ENCODE measurements at regions not wholly inside any gene's neighbourhood (a gene's known extent, or its start where the extent isn't known, plus 50 kb on each side); places are given as distances from the start of the nearest gene placed in this dataset.

DNA sequence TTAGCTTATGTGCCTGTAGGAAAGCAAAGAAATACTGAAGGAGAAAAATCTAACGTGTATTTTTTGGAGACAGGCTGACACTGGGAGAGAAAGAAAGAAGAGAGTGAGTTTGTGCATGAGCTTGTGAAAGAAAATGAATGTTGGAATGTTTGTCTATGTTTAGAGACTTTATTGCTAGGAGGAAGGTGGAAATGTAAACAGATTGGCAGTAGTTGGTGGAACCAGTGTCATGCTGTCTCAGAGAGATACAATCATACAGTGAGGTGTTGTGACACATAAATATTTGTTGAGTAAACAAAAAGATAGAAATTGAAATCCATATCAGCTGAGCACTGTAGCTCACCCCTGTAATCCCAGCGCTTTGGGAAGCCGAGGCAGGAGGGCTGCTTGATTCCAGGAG is 222.2 kb upstream of the MEIS1 start:
- no peak for TF ChIP-seq CTCF (IDR thresholded peaks at IDR 0.05; ENCODE audit: partially characterized antibody, unreplicated experiment)
- no peaks in the 10 kb centered on the region for H3K36me3 Mint-ChIP-seq (ENCODE audit: unreplicated experiment)
- no peak overlapping the region for H3K4me3 Mint-ChIP-seq (ENCODE audit: unreplicated experiment)
- H3K9me3 Mint-ChIP-seq (ENCODE audit: unreplicated experiment), result no peaks in the 10 kb centered on the region
- no peaks in the 10 kb centered on the region for H3K4me1 Mint-ChIP-seq (ENCODE audit: low read depth, unreplicated experiment)
- H3K27ac Mint-ChIP-seq (ENCODE audit: unreplicated experiment), result no peak overlapping the region
- no peaks in the 10 kb centered on the region for H3K27me3 Mint-ChIP-seq (ENCODE audit: unreplicated experiment)
- DNase-seq, result no peak

- Mint-ChIP-seq H3K4me1 (ENCODE audit: low read depth, unreplicated experiment) (no peaks in the 10 kb centered on the region), H3K27me3 (ENCODE audit: unreplicated experiment) (peaks cover 2% of the 10 kb centered on the region), H3K27ac (ENCODE audit: unreplicated experiment) (no peak overlapping the region), H3K4me3 (ENCODE audit: unreplicated experiment) (no peak overlapping the region), H3K36me3 (ENCODE audit: unreplicated experiment) (peaks cover 6% of the 10 kb centered on the region), H3K9me3 (ENCODE audit: unreplicated experiment) (no peaks in the 10 kb centered on the region)
- DNase-seq, result no peak
- no peak for TF ChIP-seq CTCF (IDR thresholded peaks at IDR 0.05; ENCODE audit: partially characterized antibody, unreplicated experiment)
These were observed 232.3 kb upstream of the MEIS1 start for GRCh38 chr2:66202586-66202985.

- peaks cover 2% of the 10 kb centered on the region for H3K27me3 Mint-ChIP-seq (ENCODE audit: unreplicated experiment)
- H3K4me3 Mint-ChIP-seq (ENCODE audit: unreplicated experiment), result no peak overlapping the region
- no peak overlapping the region for H3K27ac Mint-ChIP-seq (ENCODE audit: unreplicated experiment)
- H3K36me3 Mint-ChIP-seq (ENCODE audit: unreplicated experiment), result peaks cover 6% of the 10 kb centered on the region
- H3K9me3 Mint-ChIP-seq (ENCODE audit: unreplicated experiment), result no peaks in the 10 kb centered on the region
- TF ChIP-seq CTCF (IDR thresholded peaks at IDR 0.05; ENCODE audit: partially characterized antibody, unreplicated experiment), result no peak
- DNase-seq, result no peak
- H3K4me1 Mint-ChIP-seq (ENCODE audit: low read depth, unreplicated experiment), result no peaks in the 10 kb centered on the region
These were observed 233.7 kb upstream of the MEIS1 start for GRCh38 chr2:66201242-66201641.

GRCh38 chr2:66198873-66199272 is 236.1 kb upstream of the MEIS1 start:
- H3K4me1 Mint-ChIP-seq (ENCODE audit: low read depth, unreplicated experiment), result no peaks in the 10 kb centered on the region
- H3K27ac Mint-ChIP-seq (ENCODE audit: unreplicated experiment), result no peak overlapping the region
- TF ChIP-seq CTCF (IDR thresholded peaks at IDR 0.05; ENCODE audit: partially characterized antibody, unreplicated experiment), result no peak
- no peaks in the 10 kb centered on the region for H3K9me3 Mint-ChIP-seq (ENCODE audit: unreplicated experiment)
- peaks cover 6% of the 10 kb centered on the region for H3K36me3 Mint-ChIP-seq (ENCODE audit: unreplicated experiment)
- H3K4me3 Mint-ChIP-seq (ENCODE audit: unreplicated experiment), result no peak overlapping the region
- peaks cover 2% of the 10 kb centered on the region for H3K27me3 Mint-ChIP-seq (ENCODE audit: unreplicated experiment)
- DNase-seq, result no peak

GRCh38 chr2:66192888-66193287 is 242.0 kb upstream of the MEIS1 start:
- Mint-ChIP-seq H3K27ac (ENCODE audit: unreplicated experiment) (no peak overlapping the region), H3K9me3 (ENCODE audit: unreplicated experiment) (no peaks in the 10 kb centered on the region), H3K4me3 (ENCODE audit: unreplicated experiment) (no peak overlapping the region), H3K27me3 (ENCODE audit: unreplicated experiment) (no peaks in the 10 kb centered on the region), H3K36me3 (ENCODE audit: unreplicated experiment) (no peaks in the 10 kb centered on the region), H3K4me1 (ENCODE audit: low read depth, unreplicated experiment) (no peaks in the 10 kb centered on the region)
- no peak for TF ChIP-seq CTCF (IDR thresholded peaks at IDR 0.05; ENCODE audit: partially characterized antibody, unreplicated experiment)
- no peak for DNase-seq

All from glutamatergic neuron (in vitro differentiated cells).